Gastroesophageal sphincter (tissue), 3 donors: ENCODE measurements at regions not wholly inside any gene's neighbourhood (a gene's known extent, or its start where the extent isn't known, plus 50 kb on each side); places are given as distances from the start of the nearest gene placed in this dataset.

Experiments
- CTCF ChIP-seq, 4 experiments: fragments of 200-600 bp in 2 of 4; fragments of 450-650 bp in 2 of 4; sonication (generic) in 1 of 4; IDR thresholded peaks; one replicate each; pipeline ENCODE4 v1.5.1; 2017 to 2019; ENCODE audit warnings: antibody characterized with exemption in 4 of 4, mild to moderate bottlenecking in 2 of 4, moderate library complexity in 2 of 4
- POLR2A ChIP-seq, 2 donors: fragments of 450-650 bp; IDR thresholded peaks; one replicate each; pipeline ENCODE4 v1.6.1; 2017; ENCODE audit warnings: antibody characterized with exemption in 2 of 2, mild to moderate bottlenecking in 2 of 2, moderate library complexity in 1 of 2
- POLR2AphosphoS5 ChIP-seq: sonication (generic); formaldehyde crosslinking; IDR thresholded peaks from one replicate; pipeline ENCODE4 v1.6.1; 2017; ENCODE audit warnings: antibody characterized with exemption

GRCh38 chr9:12965303-12965702 is 190.5 kb downstream of the LURAP1L start:
- no peak for TF ChIP-seq CTCF (IDR thresholded peaks at IDR 0.05)
- TF ChIP-seq POLR2AphosphoS5, result no peak
- TF ChIP-seq POLR2A (IDR thresholded peaks at IDR 0.05), result no peak
